HUES64 (cell line): ENCODE measurements at regions not wholly inside any gene's neighbourhood (a gene's known extent, or its start where the extent isn't known, plus 50 kb on each side); places are given as distances from the start of the nearest gene placed in this dataset.
"Not testable (repeated sequence)": the region's sequence is repeated elsewhere in the genome, so short reads cannot be mapped to it uniquely, and the experiment has no call there.

Source experiments
- H3K27ac ChIP-seq: 2 replicates; pipeline ENCODE4 v1.7.0; 2013; ENCODE audit warnings: low read depth, low read length, inconsistent platforms
- H3K27me3 ChIP-seq: 2 replicates; pipeline ENCODE4 v1.6.1; 2013; ENCODE audit warnings: mild to moderate bottlenecking, low read length; ENCODE audit not compliant: insufficient read depth
- H3K36me3 ChIP-seq: 2 replicates; pipeline ENCODE4 v1.6.1; 2013; ENCODE audit warnings: mild to moderate bottlenecking, low read length; ENCODE audit not compliant: insufficient read depth
- H3K4me1 ChIP-seq: 2 replicates; pipeline ENCODE4 v1.6.1; 2013; ENCODE audit warnings: mild to moderate bottlenecking, low read length, moderate library complexity; ENCODE audit not compliant: insufficient read depth
- H3K4me3 ChIP-seq: 2 replicates; pipeline ENCODE4 v1.5.1; 2013; ENCODE audit warnings: mild to moderate bottlenecking, low read length, moderate library complexity
- H3K9ac ChIP-seq: 2 replicates; pipeline ENCODE4 v1.6.1; 2013; ENCODE audit warnings: mild to moderate bottlenecking, low read depth, low read length
- H3K9me3 ChIP-seq: 2 replicates; pipeline ENCODE4 v1.6.1; 2013; ENCODE audit warnings: low read depth, low read length; ENCODE audit not compliant: insufficient read depth
- WGBS: fragments of 150-250, 120-280 bp; methylation state at CpG from one replicate; pipeline ENCODE4 v1.1.7; 2013; ENCODE audit warnings: missing lambda C conversion rate; 5-methylcytosine and 5-hydroxymethylcytosine counted together

DNA sequence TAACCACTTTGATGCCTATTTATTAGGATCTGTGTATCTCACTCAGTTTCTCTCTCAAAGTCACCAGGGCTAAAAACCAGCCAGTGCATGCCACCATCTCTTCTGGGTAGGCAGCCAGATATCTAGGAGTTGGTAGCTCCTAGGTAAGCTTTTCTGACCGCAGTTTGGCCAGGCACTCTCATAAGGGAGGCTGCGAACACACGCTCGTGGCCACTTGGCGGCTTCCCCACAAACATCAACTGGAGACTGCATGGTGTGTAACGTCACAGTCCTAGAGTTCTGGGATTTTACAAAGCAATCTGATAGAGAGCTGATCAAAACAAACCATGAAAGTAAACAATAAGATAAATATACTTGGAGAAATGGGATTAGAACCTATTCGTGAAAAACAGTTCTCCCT is 424.3 kb upstream of the ACVR2A start:
- no peak overlapping the region for H3K27ac ChIP-seq
- no peak overlapping the region for H3K4me3 ChIP-seq
- no peak overlapping the region for H3K9ac ChIP-seq
- no peaks in the 10 kb centered on the region for H3K9me3 ChIP-seq
- H3K36me3 ChIP-seq: no peaks in the 10 kb centered on the region
- no peaks in the 10 kb centered on the region for H3K4me1 ChIP-seq
- 86% methylated on average over 7 of the region's 7 CpGs for WGBS
- no peaks in the 10 kb centered on the region for H3K27me3 ChIP-seq

- Histone ChIP-seq H3K27ac (no peak overlapping the region), H3K27me3 (no peaks in the 10 kb centered on the region), H3K36me3 (no peaks in the 10 kb centered on the region), H3K4me1 (no peaks in the 10 kb centered on the region), H3K9me3 (no peaks in the 10 kb centered on the region), H3K9ac (no peak overlapping the region), H3K4me3 (no peak overlapping the region)
- WGBS: 95% methylated on average over 4 of the region's 4 CpGs
Observed at GRCh38 chr2:147416099-147416498, 428.7 kb upstream of the ACVR2A start.

DNA sequence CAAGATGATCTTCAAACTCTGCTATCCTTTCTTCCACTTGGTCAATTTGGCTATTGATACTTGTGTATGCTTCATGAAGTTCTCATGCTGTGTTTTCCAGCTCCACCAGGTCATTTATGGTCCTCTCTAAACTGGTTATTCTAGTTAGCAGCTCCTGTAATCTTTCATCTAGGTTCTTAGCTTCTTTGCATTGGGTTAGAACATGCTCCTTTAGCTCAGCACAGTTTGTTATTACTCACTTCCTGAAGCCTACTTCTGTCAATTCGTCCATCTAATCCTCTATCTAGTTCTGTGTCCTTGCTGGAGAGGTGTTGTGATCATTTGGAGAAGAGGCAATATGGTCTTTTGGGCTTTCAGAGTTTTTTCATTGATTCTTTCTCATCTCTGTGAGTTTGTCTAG is 430.2 kb upstream of the ACVR2A start:
- H3K36me3 ChIP-seq: not testable (repeated sequence)

GRCh38 chr2:147408357-147408756 is 436.5 kb upstream of the ACVR2A start:
- Histone ChIP-seq H3K27me3 (no peaks in the 10 kb centered on the region), H3K9me3 (no peaks in the 10 kb centered on the region), H3K9ac (no peak overlapping the region), H3K36me3 (no peaks in the 10 kb centered on the region), H3K27ac (no peak overlapping the region), H3K4me1 (no peaks in the 10 kb centered on the region), H3K4me3 (no peak overlapping the region)
- WGBS: no CpG with 5 or more reads among the region's 2 CpGs

More for the DNA sequence above, 430.2 kb upstream of the ACVR2A start:
- not testable (repeated sequence) for H3K27ac ChIP-seq, H3K27me3 ChIP-seq, H3K9ac ChIP-seq, H3K4me3 ChIP-seq, H3K9me3 ChIP-seq, H3K4me1 ChIP-seq
- no CpG with 5 or more reads among the region's 1 CpG for WGBS

GRCh38 chr2:147405651-147406050 is 439.2 kb upstream of the ACVR2A start:
- Histone ChIP-seq H3K36me3 (no peaks in the 10 kb centered on the region), H3K9me3 (no peaks in the 10 kb centered on the region), H3K4me1 (no peaks in the 10 kb centered on the region), H3K9ac (no peak overlapping the region), H3K4me3 (no peak overlapping the region), H3K27ac (no peak overlapping the region), H3K27me3 (no peaks in the 10 kb centered on the region)
- 94% methylated on average over 1 of the region's 1 CpG for WGBS

DNA sequence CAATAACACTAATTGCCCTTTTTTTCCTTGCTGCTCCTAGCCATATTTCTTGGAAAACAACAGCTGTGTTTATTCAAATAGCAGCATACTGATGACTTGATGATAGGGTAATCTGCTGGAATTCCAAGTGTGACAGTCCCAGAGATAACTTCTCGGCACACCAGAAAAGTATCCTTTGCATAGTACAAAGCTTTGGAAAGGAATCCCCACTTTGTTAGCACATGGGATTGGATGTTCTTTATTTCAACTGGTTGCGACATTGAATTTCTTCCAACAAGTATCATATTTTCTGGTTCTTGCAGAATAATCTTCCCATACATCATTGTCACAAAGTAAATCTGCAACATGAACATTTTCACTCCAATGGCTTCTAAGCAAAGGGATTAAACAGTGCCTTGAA is 445.8 kb upstream of the ACVR2A start:
- Histone ChIP-seq H3K27ac (no peak overlapping the region), H3K9ac (no peak overlapping the region), H3K4me1 (no peaks in the 10 kb centered on the region), H3K4me3 (no peak overlapping the region), H3K36me3 (no peaks in the 10 kb centered on the region), H3K9me3 (no peaks in the 10 kb centered on the region), H3K27me3 (no peaks in the 10 kb centered on the region)
- WGBS: 83% methylated on average over 2 of the region's 2 CpGs

GRCh38 chr2:147398301-147398700 is 446.5 kb upstream of the ACVR2A start:
- Histone ChIP-seq H3K9ac (no peak overlapping the region), H3K36me3 (no peaks in the 10 kb centered on the region), H3K4me1 (no peaks in the 10 kb centered on the region), H3K27me3 (no peaks in the 10 kb centered on the region), H3K9me3 (no peaks in the 10 kb centered on the region), H3K4me3 (no peak overlapping the region), H3K27ac (no peak overlapping the region)
- WGBS: 100% methylated on average over 1 of the region's 2 CpGs

GRCh38 chr2:147396890-147397289 is 447.9 kb upstream of the ACVR2A start:
- Histone ChIP-seq H3K4me1 (no peaks in the 10 kb centered on the region), H3K27me3 (no peaks in the 10 kb centered on the region), H3K27ac (no peak overlapping the region), H3K36me3 (no peaks in the 10 kb centered on the region), H3K4me3 (no peak overlapping the region), H3K9ac (no peak overlapping the region), H3K9me3 (no peaks in the 10 kb centered on the region)
- 94% methylated on average over 3 of the region's 3 CpGs for WGBS

GRCh38 chr2:147394179-147394790 is 450.5 kb upstream of the ACVR2A start:
- H3K4me1 ChIP-seq: peaks cover 8% of the 10 kb centered on the region; the same call in 1 of the 2 replicates
- no peak overlapping the region for H3K27ac ChIP-seq
- H3K9me3 ChIP-seq: no peaks in the 10 kb centered on the region
- H3K9ac ChIP-seq: no peak overlapping the region
- no peaks in the 10 kb centered on the region for H3K36me3 ChIP-seq
- H3K27me3 ChIP-seq: no peaks in the 10 kb centered on the region
- H3K4me3 ChIP-seq: no peak overlapping the region

GRCh38 chr2:147392180-147392579 is 452.6 kb upstream of the ACVR2A start:
- no peak overlapping the region for H3K9ac ChIP-seq
- WGBS: 81% methylated on average over 3 of the region's 3 CpGs
- H3K27ac ChIP-seq: no peak overlapping the region
- peaks cover 8% of the 10 kb centered on the region; the same call in 1 of the 2 replicates for H3K4me1 ChIP-seq
- H3K9me3 ChIP-seq: no peaks in the 10 kb centered on the region
- H3K27me3 ChIP-seq: no peaks in the 10 kb centered on the region
- no peaks in the 10 kb centered on the region for H3K36me3 ChIP-seq
- H3K4me3 ChIP-seq: no peak overlapping the region

GRCh38 chr2:147390475-147390874 is 454.4 kb upstream of the ACVR2A start:
- WGBS: 93% methylated on average over 1 of the region's 3 CpGs
- Histone ChIP-seq H3K27ac (no peak overlapping the region), H3K9ac (no peak overlapping the region), H3K27me3 (no peaks in the 10 kb centered on the region), H3K4me1 (peaks cover 8% of the 10 kb centered on the region; the same call in 1 of the 2 replicates), H3K9me3 (no peaks in the 10 kb centered on the region), H3K4me3 (no peak overlapping the region), H3K36me3 (no peaks in the 10 kb centered on the region)

DNA sequence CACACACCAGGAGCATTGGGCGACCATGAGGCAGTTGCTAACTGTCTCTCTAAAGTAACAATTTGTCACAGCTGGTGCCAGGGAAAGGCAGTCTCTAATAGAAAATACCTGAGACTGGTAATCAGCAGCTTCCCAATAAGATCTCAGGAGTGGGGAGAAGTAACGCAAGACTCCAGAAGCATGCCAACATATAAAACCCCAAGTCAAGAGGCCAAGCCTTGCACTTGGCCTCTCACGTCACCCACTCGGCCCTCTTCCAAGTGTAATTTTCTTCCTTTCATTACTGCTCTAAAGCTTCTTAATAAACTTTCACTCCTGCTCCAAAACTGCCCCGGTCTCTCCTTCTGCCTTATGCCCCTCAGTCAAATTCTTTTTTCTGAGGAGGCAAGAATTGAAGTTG is 455.6 kb upstream of the ACVR2A start:
- no peaks in the 10 kb centered on the region for H3K9me3 ChIP-seq
- no peaks in the 10 kb centered on the region for H3K27me3 ChIP-seq
- no peak overlapping the region for H3K27ac ChIP-seq

More for the DNA sequence above, 455.6 kb upstream of the ACVR2A start:
- Histone ChIP-seq H3K36me3 (no peaks in the 10 kb centered on the region), H3K4me1 (peaks cover 8% of the 10 kb centered on the region; the same call in 1 of the 2 replicates), H3K4me3 (no peak overlapping the region), H3K9ac (no peak overlapping the region)
- 90% methylated on average over 5 of the region's 5 CpGs for WGBS
